ENCODE measurements at regions not wholly inside any gene's neighbourhood (a gene's known extent, or its start where the extent isn't known, plus 50 kb on each side); places are given as distances from the start of the nearest gene placed in this dataset.

DNA sequence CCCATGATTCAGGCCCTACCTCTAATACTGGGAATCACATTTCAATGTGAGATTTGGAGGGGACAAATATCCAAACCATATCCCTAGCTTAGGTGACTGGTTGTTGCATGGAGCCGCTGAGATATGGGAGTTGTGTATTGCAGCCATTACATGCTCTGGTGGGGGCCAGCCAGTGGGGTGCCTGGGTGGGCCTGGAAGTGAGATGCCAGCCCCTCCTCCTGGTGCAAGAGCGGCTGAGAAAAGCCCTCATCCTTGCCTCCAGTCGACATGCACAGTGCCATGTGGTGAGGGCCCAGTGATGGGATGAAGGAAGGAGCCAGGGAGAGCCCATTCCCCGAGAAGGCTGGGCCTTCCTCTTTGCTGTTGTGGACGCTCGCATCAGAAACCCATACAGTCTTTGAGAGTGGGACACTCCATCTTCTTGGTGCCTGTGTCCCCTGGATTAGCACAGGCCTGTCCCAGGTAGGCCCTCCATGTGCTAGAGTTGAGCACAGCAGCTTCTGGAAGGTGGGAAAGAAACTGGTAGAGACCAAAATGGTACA lies 1043.0 kb downstream of the TBC1D22A start (continued):
- TF ChIP-seq, protein P1, sequence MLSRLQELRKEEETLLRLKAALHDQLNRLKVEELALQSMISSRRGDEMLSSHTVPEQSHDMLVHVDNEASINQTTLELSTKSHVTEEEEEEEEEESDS (CRISPR knock-in tag; IDR thresholded peaks at IDR 0.05; ENCODE audit: borderline replicate concordance): no peak

DNA sequence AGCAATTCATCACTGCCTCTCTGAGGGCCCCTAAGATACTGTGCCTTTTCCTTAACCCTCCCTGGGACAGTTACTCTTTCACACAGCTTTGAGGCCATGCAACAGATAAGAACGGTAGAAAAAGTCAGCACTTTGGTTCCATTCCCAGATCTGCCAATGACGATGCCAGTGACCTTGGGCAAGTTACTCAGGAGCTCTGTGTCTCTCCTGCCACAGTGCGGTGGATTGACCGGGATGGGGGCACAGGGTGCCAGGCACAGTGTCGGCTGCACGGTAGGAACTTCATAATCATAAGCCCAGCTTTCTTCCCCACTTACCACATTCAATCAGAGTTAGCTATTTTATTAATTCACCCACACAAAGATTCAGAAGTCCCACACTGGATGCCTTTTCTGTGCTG lies 1041.8 kb downstream of the TBC1D22A start:
- no peaks in the 10 kb centered on the region for H3K4me1 ChIP-seq (ENCODE audit: insufficient read depth, low read length)
- no TSS peak for BruUV-seq (replicated peaks)
- DNase-seq (ENCODE audit: low spot score) (no peak), ATAC-seq (no peak), FAIRE-seq (no peak)
- H3K4me2 ChIP-seq (ENCODE audit: low read depth, low read length): no peak overlapping the region
- no peak overlapping the region for H3K4me3 ChIP-seq (replicated peaks in 1 of 3; ENCODE audit: insufficient read depth in 1 of 3, low read depth in 2 of 3, low read length in 3 of 3)
- 44% methylated on average over 2 of the region's 6 CpGs for WGBS (ENCODE audit: low lambda C conversion rate)
- no peak for TF ChIP-seq DMAP1 (CRISPR knock-in tag; IDR thresholded peaks at IDR 0.05)
- TF ChIP-seq, protein P2, sequence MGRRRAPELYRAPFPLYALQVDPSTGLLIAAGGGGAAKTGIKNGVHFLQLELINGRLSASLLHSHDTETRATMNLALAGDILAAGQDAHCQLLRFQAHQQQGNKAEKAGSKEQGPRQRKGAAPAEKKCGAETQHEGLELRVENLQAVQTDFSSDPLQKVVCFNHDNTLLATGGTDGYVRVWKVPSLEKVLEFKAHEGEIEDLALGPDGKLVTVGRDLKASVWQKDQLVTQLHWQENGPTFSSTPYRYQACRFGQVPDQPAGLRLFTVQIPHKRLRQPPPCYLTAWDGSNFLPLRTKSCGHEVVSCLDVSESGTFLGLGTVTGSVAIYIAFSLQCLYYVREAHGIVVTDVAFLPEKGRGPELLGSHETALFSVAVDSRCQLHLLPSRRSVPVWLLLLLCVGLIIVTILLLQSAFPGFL (CRISPR knock-in tag; IDR thresholded peaks at IDR 0.05): no peak
- no peak for TF ChIP-seq ZSCAN30 (CRISPR knock-in tag; IDR thresholded peaks at IDR 0.05)
- H3K27me3 ChIP-seq (ENCODE audit: control insufficient read depth in 1 of 2, insufficient read depth in 2 of 2, low read length in 2 of 2): peaks cover 3 to 27% of the 10 kb centered on the region in 2 experiments; a peak in 3 of 5 replicates
- ChIA-PET POLR2A (no interaction called here), CTCF (ENCODE audit: low intra/inter-chr PET ratio, low total read pairs) (no interaction called here)
- in situ Hi-C loops (cut with HindIII; ENCODE audit: extremely low pct_ligation_motif_present, low pct_unique_long_range_greater_than_20kb): no loop called here
- H3K9ac ChIP-seq (ENCODE audit: insufficient read depth, low read depth, low read length): no peak overlapping the region
- H3K36me3 ChIP-seq (replicated peaks in 1 of 2; ENCODE audit: control insufficient read depth in 1 of 2, insufficient read depth in 2 of 2, low read length in 2 of 2): no peaks in the 10 kb centered on the region
- H2AFZ ChIP-seq (ENCODE audit: low read length): no peak overlapping the region
- intact Hi-C loops (cut with micrococcal nuclease; ENCODE audit: unreplicated experiment): no loop called here
- H4K20me1 ChIP-seq (ENCODE audit: insufficient read depth, low read length): no peaks in the 10 kb centered on the region
- no peaks in the 10 kb centered on the region for H3K9me3 ChIP-seq (ENCODE audit: low read length)
- no peaks in the 10 kb centered on the region for H3K79me2 ChIP-seq (ENCODE audit: insufficient read depth, low read length)
- H3K27ac ChIP-seq (ENCODE audit: extremely low read length, insufficient read depth, low read length): no peak overlapping the region

DNA sequence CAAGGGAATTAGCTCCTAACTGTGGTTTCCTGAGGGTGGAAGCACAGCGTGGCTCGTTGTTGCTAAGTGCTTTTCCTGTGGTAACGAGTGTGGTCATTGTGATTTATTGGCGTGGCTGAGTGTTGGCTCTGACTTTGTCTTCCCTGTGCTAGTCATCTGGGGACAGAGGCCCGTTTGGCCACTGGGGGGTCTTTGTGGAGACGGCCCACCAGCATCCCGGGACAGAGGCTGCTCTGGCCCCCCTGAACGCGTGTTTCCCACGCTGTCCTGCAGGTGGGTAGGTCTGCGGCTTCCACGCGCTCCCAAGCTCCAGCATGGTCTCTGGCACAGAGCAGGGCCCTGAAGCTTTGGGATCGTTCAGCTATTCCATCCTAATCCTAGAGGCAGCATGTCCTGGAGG lies 1040.0 kb downstream of the TBC1D22A start:
- H3K27ac ChIP-seq (ENCODE audit: extremely low read length, insufficient read depth, low read length): no peak overlapping the region
- DNase-seq (ENCODE audit: low spot score) (no peak), ATAC-seq (no peak), FAIRE-seq (no peak)
- peaks cover 3 to 23% of the 10 kb centered on the region in 2 experiments; a peak in 3 of 5 replicates for H3K27me3 ChIP-seq (ENCODE audit: control insufficient read depth in 1 of 2, insufficient read depth in 2 of 2, low read length in 2 of 2)
- H3K79me2 ChIP-seq (ENCODE audit: insufficient read depth, low read length): no peaks in the 10 kb centered on the region
- ChIA-PET POLR2A (no interaction called here), CTCF (ENCODE audit: low intra/inter-chr PET ratio, low total read pairs) (no interaction called here)
- no peak overlapping the region for H3K4me2 ChIP-seq (ENCODE audit: low read depth, low read length)
- H3K36me3 ChIP-seq (replicated peaks in 1 of 2; ENCODE audit: control insufficient read depth in 1 of 2, insufficient read depth in 2 of 2, low read length in 2 of 2): no peaks in the 10 kb centered on the region
- WGBS (ENCODE audit: low lambda C conversion rate): 6% methylated on average over 3 of the region's 14 CpGs
- no TSS peak for BruUV-seq (replicated peaks)
- no peaks in the 10 kb centered on the region for H3K4me1 ChIP-seq (ENCODE audit: insufficient read depth, low read length)
- H3K9ac ChIP-seq (ENCODE audit: insufficient read depth, low read depth, low read length): no peak overlapping the region
- no peak overlapping the region for H3K4me3 ChIP-seq (replicated peaks in 1 of 3; ENCODE audit: insufficient read depth in 1 of 3, low read depth in 2 of 3, low read length in 3 of 3)
- H4K20me1 ChIP-seq (ENCODE audit: insufficient read depth, low read length): no peaks in the 10 kb centered on the region
- no peaks in the 10 kb centered on the region for H3K9me3 ChIP-seq (ENCODE audit: low read length)
- no peak overlapping the region for H2AFZ ChIP-seq (ENCODE audit: low read length)
- in situ Hi-C loops (cut with HindIII; ENCODE audit: extremely low pct_ligation_motif_present, low pct_unique_long_range_greater_than_20kb) (no loop called here), intact Hi-C loops (cut with micrococcal nuclease; ENCODE audit: unreplicated experiment) (no loop called here)
- TF ChIP-seq, protein P3, sequence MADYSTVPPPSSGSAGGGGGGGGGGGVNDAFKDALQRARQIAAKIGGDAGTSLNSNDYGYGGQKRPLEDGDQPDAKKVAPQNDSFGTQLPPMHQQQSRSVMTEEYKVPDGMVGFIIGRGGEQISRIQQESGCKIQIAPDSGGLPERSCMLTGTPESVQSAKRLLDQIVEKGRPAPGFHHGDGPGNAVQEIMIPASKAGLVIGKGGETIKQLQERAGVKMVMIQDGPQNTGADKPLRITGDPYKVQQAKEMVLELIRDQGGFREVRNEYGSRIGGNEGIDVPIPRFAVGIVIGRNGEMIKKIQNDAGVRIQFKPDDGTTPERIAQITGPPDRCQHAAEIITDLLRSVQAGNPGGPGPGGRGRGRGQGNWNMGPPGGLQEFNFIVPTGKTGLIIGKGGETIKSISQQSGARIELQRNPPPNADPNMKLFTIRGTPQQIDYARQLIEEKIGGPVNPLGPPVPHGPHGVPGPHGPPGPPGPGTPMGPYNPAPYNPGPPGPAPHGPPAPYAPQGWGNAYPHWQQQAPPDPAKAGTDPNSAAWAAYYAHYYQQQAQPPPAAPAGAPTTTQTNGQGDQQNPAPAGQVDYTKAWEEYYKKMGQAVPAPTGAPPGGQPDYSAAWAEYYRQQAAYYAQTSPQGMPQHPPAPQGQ (CRISPR knock-in tag; IDR thresholded peaks at IDR 0.05; ENCODE audit: borderline replicate concordance): no peak
- TF ChIP-seq MATR3 (CRISPR knock-in tag; IDR thresholded peaks at IDR 0.05) (no peak), DR1 (CRISPR knock-in tag; IDR thresholded peaks at IDR 0.05) (no peak), ZMAT3 (CRISPR knock-in tag; conservative IDR thresholded peaks at IDR 0.05) (no peak)
- TF ChIP-seq, protein P4, sequence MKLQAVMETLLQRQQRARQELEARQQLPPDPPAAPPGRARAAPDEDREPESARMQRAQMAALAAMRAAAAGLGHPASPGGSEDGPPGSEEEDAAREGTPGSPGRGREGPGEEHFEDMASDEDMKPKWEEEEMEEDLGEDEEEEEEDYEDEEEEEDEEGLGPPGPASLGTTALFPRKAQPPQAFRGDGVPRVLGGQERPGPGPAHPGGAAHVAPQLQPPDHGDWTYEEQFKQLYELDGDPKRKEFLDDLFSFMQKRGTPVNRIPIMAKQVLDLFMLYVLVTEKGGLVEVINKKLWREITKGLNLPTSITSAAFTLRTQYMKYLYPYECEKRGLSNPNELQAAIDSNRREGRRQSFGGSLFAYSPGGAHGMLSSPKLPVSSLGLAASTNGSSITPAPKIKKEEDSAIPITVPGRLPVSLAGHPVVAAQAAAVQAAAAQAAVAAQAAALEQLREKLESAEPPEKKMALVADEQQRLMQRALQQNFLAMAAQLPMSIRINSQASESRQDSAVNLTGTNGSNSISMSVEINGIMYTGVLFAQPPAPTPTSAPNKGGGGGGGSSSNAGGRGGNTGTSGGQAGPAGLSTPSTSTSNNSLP (IDR thresholded peaks at IDR 0.05; ENCODE audit: low read depth, low read length): no peak

Measured in HepG2 (cell line).